SHP77 treated with DMSO at 0.1 percent for 48 hours (cell line): ENCODE measurements at regions not wholly inside any gene's neighbourhood (a gene's known extent, or its start where the extent isn't known, plus 50 kb on each side); places are given as distances from the start of the nearest gene placed in this dataset.

Experiments used
- DNase-seq: peaks from one replicate; lab custom pipeline; 2025; lab: John Stamatoyannopoulos, UW

- no peak for DNase-seq
Measured at GRCh38 chr1:14102180-14102579, 402.2 kb downstream of the PRDM2 start.

GRCh38 chr1:14103878-14104430 lies 404.0 kb downstream of the PRDM2 start:
- no peak for DNase-seq

GRCh38 chr1:14106126-14106525 lies 406.1 kb downstream of the PRDM2 start:
- DNase-seq = no peak

GRCh38 chr1:14106679-14107313 lies 406.8 kb downstream of the PRDM2 start:
- no peak for DNase-seq

GRCh38 chr1:14108356-14109275 lies 408.6 kb downstream of the PRDM2 start:
- DNase-seq = peak; percentile 81

GRCh38 chr1:14109276-14109635 lies 409.3 kb downstream of the PRDM2 start:
- DNase-seq = no peak

- no peak for DNase-seq
Measured at GRCh38 chr1:14110040-14110439, 410.1 kb downstream of the PRDM2 start.

GRCh38 chr1:14111121-14111520 lies 411.1 kb downstream of the PRDM2 start:
- DNase-seq = no peak

GRCh38 chr1:14112613-14113012 lies 412.6 kb downstream of the PRDM2 start:
- no peak for DNase-seq

- DNase-seq = no peak
Measured at GRCh38 chr1:14113271-14113670, 413.3 kb downstream of the PRDM2 start.

- DNase-seq = peak; percentile 20
Measured at GRCh38 chr1:14113841-14114567, 414.0 kb downstream of the PRDM2 start.

GRCh38 chr1:14115976-14116375 lies 416.0 kb downstream of the PRDM2 start:
- no peak for DNase-seq

- no peak for DNase-seq
Measured at GRCh38 chr1:14117700-14118099, 417.7 kb downstream of the PRDM2 start.

- DNase-seq = no peak
Measured at GRCh38 chr1:14118691-14119485, 418.9 kb downstream of the PRDM2 start.

GRCh38 chr1:14120895-14121294 lies 420.9 kb downstream of the PRDM2 start:
- no peak for DNase-seq

GRCh38 chr1:14128096-14128495 lies 428.1 kb downstream of the PRDM2 start:
- no peak for DNase-seq

GRCh38 chr1:14129009-14129408 lies 429.0 kb downstream of the PRDM2 start:
- DNase-seq = no peak

GRCh38 chr1:14135070-14135469 lies 435.1 kb downstream of the PRDM2 start:
- no peak for DNase-seq

GRCh38 chr1:14136152-14136763 lies 436.3 kb downstream of the PRDM2 start:
- DNase-seq = no peak

GRCh38 chr1:14136881-14137280 lies 436.9 kb downstream of the PRDM2 start:
- no peak for DNase-seq
